HG02943 (cell line): ENCODE measurements at regions not wholly inside any gene's neighbourhood (a gene's known extent, or its start where the extent isn't known, plus 50 kb on each side); places are given as distances from the start of the nearest gene placed in this dataset.
"Not testable (repeated sequence)": the region's sequence is repeated elsewhere in the genome, so short reads cannot be mapped to it uniquely, and the experiment has no call there.

Source experiments
- ATAC-seq: cut with Tn5 transposase; IDR thresholded peaks from one replicate; pipeline ENCODE4 v1.9.1; 2021; ENCODE audit warnings: mild to moderate bottlenecking, low read depth, moderate library complexity; ENCODE audit not compliant: unreplicated experiment

DNA sequence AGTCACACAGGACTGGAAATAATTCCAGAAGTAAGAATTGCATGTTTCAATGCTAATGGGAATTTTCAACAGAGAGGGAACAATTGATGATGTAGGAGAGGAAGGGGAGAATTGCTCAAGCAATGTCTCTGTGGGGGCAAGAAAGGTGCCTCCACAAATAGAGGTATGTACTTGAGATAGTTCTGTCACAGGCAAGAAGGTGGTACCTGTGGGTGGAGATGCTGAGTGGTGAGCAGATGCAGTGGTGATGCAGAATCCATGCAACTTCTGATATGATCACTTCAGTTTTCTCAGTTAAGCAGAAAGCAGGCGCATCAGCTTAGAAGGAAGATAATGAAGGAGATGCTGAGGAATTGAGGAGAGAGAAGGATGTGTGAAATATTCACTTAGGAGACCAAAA is 55.1 kb upstream of the SEC24B start:
- ATAC-seq, result no peak

DNA sequence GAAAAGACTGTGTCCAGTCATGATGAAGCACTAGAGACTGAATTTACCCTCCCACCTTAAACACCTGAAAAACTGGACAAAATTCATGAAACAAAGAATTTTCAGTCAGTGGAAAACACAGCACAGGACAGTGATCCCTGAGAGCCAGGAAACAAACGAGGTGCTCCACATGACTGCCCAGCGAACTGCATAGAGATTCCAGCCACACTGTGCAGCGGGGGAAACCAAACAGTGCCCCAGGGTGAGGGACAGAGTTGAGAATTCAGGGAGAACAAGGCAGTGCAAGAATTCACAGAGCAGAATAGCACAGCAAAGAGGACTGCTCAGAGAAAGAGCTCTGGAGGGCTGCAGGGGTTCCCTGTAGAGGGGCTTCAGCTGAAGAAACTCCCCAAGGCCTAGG is 55.5 kb upstream of the SEC24B start:
- no peak for ATAC-seq

DNA sequence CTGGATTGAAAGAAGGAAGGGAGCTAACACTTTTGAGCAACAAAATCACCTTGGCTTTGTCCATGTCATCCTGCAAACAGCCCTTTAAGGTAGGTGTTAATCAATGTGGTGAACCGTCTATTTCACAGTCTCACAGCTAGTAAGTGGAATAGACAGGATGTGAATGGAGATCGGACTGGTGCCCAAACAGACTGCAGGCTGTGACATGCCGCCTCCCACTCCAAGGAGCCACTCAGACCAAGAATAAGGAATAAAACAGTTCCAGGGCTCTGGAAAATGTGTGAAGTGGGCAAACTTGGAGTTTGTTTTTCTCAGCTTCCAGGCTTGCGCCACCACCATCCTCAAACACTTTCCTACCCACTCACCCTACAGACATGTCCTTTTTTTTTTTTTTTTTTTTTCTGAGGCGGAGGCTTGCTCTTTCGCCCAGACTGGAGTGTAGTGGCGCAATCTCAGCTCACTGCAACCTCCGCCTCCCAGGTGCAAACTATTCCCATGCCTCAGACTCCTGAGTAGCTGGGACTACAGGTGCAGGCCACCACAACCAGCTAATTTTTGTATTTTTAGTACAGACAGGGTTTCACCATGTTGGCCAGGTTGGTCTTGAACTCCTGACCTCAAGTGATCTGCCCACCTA is 57.7 kb upstream of the SEC24B start:
- no peak for ATAC-seq

DNA sequence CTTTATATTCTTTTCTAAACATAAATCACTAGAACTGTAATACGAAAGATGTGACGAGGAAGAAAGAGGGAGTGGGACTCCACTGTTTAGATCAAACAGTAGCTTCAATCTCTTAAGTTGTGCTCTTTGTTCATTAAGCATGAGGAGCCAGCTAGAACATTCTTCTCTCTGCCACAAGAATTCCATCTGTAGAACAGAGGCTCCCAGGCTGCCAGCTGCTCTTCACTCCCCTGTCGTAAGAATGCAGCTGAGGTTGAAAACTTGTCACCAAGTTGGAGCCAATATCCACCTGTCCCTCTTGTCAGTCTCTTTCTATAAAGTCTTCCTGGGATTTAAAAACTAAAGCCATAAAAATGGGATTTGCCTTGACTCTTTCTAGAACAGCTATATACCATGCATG is 65.0 kb upstream of the SEC24B start:
- ATAC-seq, result no peak

DNA sequence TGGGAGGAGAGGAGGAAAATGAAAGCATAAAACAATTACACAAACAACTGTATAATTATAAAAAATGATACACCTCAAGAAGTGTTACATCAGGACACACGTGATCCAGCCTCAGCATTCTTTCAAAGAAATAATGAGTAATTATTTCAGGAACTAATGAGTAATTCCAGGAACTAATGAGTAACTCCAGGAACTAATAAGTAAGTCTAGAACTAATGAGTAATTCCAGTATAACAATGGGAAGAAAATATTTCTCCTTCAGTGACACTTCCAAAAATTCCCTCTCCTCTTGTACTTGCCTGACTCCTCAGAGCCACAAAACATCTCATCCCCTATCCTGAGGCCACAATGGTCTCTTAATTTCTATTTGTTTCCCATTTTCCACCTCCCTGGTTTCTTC is 63.5 kb upstream of the COL25A1 start:
- no peak for ATAC-seq

DNA sequence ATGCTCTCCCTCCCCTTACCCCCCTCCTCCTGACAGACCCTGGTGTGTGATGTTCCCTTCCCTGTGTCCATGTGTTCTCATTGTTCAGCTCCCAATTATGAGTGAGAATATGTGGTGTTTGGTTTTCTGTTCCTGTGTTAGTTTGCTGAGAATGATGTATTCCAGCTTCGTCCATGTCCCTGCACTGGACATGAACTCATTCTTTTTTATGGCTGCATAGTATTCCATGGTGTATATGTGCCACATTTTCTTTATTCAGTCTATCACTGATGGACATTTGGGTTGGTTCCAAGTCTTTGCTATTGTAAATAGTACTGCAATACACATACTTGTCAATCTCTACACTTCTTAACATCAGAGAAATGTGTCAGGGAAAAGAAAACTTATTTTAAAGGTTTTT is 62.8 kb upstream of the COL25A1 start:
- not testable (repeated sequence) for ATAC-seq

DNA sequence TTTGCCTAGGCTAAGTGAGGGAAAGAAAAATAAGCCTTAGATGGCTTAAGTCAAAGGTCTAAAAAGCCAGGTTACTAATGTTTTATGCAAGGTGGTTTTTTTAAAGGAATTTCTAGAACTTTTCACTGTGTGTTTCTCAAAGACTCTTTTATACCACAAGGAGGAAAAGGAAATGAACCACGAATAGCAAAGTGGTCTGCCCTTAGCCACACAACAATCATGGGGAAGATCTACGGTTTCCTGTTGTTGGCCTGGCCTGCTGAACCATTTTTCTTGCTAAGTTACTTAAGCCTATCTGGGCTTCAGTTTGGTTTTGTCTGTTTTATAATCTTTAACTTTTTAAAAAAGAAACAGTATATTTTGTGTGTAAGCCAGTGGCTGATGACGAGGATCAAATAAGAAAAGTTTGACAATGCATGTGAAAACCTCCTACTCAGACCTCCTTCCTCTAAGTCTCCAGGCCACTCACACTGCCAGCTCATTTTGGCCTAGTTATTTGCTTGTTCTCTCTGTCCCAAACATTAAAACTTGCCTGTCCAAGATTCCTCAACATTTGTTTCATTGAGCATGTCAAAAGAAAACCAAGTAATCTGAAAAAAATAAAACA is 56.7 kb upstream of the COL25A1 start:
- ATAC-seq, result peak; percentile 70

DNA sequence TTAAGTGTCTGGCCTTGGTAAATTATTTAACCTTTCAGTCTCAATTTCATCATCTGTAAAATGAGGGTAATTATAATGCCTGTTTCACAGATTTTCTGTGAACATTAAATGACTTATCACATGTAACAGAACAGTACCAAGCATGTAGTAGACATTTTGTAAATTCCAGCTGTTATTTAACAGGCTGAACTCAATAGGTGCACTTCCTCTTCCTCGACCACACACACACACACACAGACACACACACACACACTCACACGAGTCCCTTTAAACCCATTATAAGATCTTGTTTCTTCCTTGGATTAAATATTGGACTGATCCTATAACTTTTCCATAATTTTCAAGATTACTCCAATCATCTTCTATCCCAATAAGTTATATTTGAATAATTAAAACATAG is 53.4 kb upstream of the COL25A1 start:
- ATAC-seq, result no peak

DNA sequence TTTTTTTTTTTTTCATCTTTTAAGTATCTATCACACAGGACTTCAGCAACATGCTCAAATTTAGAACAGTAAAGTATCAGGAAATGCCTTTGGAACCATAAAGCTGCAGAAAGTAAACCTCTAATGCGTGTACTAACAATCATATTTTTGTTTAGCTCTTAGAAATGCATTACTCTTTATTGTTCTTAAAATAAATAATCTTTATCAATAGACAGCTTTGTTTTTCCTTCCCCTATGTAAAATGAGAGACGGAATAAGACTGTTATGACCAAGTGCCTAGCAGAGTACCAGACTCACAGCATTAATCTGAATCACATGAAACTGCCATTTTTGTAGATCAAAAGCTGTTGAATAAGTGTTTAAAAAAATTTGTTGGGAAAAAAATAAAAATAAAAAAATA is 50.5 kb upstream of the COL25A1 start:
- no peak for ATAC-seq
